NCI-H1105 (cell line): ENCODE measurements at regions not wholly inside any gene's neighbourhood (a gene's known extent, or its start where the extent isn't known, plus 50 kb on each side); places are given as distances from the start of the nearest gene placed in this dataset.
"Not testable (repeated sequence)": the region's sequence is repeated elsewhere in the genome, so short reads cannot be mapped to it uniquely, and the experiment has no call there.

Source experiments
- DNase-seq: peaks from one replicate; lab custom pipeline; 2025; lab: John Stamatoyannopoulos, UW

DNA sequence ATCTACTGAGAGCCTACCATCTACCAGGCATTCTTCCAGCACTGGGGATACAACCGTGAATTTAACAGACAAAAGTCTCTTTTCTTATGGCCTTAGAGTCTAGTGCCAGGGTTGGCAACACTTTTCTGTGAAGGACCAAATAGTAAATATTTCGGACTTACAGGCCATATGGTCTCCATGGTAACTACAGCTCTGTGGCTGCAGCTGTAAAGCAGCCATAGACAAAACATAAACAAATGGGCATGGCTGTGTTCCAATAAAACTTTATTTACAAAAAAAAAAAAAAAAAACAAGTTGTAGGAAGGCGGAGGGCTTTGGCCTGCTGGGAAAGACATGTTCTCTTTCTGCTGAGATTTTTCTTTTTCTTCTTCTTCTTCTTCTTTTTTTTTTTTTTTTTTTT, 98.7 kb downstream of the ABCC12 start:
- no peak for DNase-seq

DNA sequence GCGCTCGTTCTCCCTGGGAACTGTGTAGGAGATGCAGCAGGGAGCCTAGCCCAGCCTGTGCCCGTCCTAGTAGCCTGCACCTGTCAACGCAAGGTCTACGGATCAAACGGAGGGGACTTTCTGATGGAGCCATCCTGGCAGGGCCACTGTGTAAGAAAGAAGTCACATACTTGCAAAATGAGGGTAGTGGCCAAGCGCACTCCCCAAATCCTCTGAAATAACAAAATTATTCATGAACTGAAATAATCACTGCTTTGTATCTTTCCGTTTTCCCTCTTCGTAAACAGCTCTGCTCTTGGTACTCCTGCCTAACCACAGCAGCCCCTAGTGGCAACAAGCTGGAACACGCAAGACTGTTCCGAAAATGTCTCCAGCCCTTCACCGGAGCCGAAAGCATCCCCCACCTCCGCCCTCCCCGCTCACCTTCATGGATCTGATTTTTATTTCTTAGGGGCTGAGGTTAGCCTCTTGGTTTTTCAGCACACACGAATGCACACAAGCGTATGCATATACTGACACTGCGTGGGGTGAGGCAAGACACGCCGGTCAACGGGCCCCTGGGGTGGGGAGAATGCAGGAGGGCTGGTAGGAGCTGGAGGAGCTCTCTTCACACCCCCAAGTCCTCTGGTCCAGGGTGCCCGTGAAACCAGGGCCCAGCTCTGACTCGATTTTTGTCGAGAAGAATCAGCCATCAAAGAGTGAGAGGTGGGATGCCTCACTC, 100.8 kb downstream of the ABCC12 start:
- peak; percentile 56 for DNase-seq

DNA sequence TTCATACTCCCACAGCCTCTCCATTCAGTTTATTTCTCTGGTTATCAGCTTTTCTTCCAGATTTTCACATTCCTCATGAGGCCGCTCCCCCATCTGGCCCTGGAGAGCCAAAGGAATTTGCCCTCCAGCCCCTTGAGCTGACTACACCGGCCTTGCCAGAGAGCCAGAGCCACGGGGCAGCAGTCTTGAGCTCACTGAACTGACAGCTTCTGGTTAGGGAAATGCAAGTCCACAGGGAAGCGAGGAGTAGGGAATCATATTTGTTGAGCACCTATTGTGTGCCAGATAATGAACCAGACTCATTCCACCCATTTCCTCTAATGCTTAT, 102.4 kb downstream of the ABCC12 start:
- DNase-seq, result no peak

DNA sequence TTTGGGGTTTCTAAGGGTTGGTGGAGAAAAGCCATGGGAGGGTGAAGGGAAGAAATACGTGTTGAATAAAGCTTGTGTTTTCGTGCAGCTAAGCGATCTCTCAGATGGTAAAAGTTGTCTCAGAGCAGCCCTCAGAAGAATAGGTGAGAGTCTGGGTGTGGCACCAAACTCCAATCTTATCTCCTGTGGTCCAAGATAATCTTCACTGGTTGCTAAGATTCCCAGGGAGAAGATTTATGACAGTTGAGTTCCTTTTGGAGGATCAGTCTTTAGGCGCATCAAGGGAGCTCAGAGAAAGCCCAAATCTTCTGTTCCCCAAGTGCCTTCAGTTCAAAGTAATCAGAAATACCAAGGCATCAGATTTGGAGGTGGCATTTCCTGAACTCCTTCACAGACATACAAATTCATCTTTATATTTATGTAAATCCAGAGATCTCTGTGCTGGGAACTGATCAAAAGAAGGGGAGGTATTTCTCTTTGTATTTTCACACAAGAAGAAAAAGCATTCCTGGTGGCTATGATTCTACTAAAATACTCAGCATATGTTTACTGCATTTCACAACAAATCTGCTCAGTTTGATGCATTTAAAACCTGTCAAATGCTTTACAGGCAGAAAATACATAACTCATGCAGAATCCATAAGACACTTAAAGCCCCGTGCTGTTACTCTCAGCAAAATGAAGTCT, 102.9 kb downstream of the ABCC12 start:
- no peak for DNase-seq

DNA sequence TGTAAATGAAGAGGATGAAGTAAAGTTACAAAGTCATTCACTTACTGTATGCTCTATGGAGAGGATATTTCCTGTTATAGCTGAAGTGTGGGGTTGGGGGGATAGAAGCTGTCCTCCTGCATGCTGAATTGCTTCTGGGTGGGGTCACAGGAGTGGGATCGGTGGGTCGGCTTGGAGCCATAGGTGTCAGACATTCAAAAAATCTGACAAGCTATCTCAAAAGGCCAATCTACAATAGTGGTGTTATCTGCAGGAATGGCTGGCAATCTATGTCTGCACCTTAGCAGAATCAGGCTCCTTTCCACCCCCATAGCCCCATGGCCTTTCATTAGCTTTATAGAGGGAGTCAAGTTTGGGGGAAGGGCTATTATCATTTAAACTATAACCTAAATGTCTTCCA, 104.9 kb downstream of the ABCC12 start:
- no peak for DNase-seq

DNA sequence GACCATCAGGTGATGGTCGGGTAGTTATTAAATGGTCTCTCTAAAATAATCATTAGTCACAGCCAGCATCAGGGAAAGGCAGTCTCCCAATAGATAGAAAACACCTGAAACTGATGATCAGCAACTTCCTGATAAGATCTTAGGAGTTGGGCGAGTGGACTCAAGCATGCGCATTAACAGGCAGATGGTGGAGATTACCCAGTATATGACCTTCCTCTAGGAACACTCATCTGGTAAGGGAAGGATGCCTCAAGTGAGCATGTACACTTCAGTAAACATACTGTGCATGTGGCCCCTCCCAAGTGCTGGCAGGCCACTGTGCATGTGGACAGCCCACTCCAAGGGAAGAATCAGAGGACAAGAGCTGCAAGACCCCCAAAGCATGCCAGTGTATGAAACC, 105.9 kb downstream of the ABCC12 start:
- DNase-seq, result no peak

DNA sequence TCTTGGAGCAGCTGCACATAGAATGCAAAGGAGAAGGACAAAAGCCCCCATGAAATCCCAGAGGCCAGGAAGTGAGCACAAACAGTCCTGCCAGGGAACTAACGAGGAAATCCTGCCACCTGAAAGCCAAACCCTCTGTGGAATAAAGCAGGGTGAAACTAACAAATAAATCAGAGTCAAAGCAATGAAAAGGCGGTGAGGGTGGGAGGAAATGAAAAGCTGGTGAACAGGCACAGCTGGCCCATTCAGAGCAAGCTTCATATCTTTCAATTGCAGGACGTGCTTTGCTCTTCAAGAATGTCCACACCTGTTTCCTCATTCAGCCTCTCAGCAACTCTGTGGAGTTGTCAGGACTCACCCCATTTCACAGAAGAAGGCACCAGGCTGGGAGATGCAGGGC, 108.1 kb downstream of the ABCC12 start:
- DNase-seq, result no peak

DNA sequence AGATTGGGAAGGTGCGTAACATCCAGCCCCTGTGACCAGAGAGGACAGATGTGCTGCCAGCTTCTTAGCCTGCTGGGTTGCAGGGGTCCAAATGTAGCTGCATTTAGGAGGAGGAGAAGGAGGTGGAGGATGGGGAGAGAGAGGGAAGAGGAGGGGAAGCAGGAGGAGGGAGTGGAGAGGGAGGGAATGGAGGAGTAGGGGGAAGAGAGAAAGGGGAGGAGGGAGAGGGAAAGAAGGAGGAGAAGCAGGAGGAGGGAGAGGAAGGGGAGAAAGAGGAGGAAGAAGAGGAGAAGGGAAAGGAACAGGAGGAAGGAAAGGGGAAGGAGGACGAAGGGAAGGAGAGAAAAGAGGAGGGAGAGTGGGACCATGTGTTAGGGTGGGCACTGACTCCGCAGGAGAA, 108.6 kb downstream of the ABCC12 start:
- no peak for DNase-seq

DNA sequence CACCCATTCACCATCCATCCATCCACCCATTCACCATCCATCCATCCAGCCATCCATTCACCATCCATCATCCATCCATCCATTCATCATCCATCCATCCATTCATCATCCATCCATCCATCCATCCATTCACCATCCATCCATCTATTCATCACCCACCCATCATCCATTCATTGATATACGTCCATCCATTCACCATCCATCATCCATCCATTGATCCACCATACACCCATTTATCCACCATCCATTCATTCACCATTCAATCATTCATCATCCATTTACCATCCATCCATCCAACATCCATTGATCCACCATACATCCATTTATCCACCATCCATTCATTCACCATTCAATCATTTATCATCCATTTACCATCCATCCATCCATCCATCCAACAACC, 111.7 kb downstream of the ABCC12 start:
- DNase-seq, result no peak

DNA sequence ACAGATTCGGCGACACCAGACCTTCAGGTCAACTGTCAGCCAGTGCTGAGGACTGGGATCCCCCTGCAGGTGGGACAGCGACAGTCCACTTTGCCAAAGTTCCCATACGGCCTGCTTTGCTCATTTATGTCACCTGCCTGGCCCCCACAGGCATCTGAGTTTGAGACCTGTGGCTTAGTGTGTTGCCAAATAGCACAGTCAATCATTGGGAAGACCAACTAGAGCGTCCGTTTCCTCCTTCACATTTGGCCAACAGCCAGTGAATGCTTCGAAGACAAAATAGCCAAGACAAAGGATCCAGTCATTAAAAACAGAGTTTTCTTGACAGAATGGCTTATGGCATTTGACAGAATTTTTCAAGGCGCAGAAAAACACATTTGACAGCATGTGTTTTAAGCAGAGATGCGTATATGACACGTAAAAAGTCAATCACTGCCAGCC, 113.8 kb downstream of the ABCC12 start:
- DNase-seq, result peak; percentile 66

DNA sequence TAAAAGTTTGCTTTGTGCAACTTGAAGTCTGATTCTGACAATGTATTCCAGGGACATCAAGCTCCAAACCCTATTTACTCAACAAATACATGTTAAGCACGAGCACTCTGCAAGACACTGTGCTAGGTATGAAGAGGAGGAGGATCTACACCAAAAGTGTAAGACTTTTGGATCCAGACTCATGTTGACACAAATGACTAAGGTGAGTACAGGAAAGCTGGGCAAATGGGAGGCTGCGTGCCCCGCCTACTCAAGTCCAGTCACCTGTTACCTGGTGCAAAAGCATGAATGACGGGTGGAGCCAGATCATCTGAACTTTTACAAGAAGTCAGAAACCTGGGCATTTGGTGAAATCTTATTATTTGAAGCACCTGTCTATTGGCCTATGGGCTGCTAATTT, 120.7 kb downstream of the ABCC12 start:
- DNase-seq, result no peak

DNA sequence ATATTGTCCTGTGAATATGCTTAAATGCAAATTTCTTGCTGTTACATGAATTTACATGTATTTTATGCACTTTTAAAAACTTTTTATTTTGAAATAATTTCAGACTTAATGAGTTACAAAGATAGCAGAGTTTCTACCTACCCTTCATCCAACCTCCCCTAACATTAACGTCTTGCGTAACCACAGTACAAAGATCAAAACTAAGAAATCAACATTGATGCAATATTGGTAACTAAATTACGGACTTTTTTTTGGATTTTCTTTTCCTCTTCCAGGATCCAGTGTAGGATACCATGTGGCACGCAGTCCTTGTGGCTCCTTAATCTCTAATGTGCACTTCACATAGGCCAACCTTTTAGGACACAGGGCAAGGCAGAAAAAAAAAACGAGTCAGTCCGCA, 124.9 kb downstream of the ABCC12 start:
- DNase-seq, result no peak

DNA sequence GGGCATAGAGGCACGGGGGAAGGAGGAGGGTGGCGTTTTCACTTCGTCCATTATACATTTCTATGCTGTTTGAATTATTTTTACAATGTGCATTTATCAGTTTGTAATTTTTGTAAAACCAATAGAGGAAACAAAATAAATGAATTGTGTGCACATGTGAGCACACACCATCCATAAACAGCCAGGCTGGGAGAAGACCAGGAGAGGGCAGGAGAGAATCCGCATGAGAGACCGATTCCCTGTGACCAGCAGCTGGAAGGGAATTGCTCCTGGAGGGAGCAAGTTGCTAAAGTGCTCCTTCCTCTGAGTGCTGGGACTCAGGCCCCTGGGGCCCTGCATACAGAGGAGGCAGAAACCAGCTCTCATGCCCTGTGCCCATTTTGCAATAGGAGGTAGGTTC, 126.0 kb downstream of the ABCC12 start:
- DNase-seq, result no peak

DNA sequence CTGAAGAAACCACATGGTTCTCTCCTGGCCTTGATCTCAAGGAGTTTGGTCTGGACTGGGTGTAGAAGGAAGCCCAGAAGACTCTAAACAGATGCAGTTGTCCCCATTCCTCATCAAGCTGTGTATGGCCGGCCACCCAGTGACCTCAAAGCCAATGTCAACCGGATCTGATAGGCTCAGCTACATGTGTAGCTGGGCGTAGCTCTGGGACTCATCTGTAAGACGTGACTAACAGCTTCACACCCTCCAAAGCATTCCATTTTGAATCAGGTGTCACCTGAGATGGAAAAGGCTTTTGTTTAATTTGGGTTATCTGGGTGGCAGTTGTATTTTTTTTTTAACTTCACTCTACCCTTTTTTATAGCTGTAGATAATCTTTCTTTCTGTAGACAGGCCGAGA, 130.4 kb downstream of the ABCC12 start:
- DNase-seq, result no peak

DNA sequence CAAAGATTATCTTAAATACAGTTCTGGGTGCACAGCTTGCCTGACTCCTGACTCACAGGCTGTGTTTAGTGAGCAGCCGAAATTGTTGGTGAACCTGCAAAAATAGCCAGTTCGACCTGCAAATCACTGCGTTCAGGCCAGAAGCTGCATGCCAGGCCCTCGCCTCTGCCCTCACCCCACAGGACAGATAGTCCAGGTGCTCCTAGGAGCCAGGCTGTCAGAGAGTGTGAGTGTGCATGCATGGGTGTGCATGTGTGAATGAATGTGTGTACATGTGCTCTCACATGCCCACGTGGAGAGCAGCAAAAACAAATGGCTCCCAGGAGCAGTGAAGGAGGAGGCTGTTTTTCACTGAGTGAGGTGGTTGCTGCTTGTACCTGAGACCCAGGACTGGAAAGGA, 131.8 kb downstream of the ABCC12 start:
- no peak for DNase-seq

DNA sequence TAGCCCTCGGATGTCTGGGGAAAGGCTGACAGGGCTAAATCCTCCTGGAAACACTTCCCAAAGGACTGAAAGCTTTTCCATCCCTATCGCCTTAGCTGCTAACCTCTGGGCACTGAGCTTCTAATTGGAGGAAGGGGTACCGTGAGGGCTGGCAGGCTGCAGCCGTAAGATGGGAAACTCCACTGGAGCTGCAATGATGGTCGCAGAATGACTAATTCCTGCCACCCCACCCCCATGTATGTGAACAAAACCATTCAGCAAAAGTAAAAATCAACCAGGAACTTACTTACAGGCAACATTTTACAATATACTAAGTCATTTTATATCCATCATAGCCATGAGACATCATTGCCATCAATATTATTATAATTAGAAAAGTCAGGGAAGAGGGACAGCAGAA, 133.3 kb downstream of the ABCC12 start:
- no peak for DNase-seq

DNA sequence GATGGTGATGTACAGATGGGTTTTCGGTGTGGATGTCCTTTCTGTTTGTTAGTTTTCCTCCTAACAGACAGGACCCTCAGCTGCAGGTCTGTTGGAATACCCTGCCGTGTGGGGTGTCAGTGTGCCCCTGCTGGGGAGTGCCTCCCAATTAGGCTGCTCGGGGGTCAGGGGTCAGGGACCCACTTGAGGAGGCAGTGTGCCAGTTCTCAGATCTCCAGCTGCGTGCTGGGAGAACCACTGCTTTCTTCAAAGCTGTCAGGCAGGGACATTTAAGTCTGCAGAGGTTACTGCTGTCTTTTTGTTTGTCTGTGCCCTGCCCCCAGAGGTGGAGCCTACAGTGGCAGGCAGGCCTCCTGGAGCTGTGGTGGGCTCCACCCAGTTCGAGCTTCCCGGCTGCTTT, 135.2 kb downstream of the ABCC12 start:
- not testable (repeated sequence) for DNase-seq

DNA sequence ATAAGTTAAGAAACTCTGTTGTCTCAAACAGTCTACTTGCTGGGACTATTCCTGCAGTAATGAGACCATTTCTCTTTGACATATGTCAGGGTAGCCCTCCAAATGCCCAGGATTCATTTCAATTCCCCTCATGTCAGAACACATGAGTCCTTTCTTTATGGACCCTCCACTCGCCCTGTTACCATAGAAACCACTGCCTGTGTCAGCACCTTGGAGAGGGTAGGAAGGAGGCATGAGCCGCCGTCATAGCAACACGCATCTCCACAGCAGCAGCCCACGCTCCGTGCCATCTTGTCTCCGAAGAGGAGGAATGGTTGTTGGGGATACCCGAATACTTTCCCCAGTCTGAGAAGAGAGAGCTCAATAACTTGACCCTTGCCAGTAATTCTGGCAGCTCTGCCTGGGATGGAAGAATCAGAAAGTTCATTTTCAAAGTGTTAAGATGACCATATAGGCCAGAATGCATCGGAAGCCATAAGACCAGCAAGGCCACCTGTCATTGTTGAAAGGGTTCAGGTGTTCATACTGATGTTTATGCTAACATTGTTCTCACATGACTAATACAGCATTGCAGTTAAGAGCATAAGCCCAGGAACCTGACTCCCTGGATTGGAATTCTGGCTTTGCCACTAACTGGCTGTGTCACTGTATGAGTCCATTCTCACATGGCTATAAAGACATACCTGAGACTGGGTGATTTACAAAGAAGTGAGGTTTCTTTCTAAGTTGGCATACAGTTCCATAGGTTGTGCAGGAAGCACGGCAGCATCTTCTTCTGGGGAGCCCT, 141.3 kb downstream of the ABCC12 start:
- DNase-seq, result no peak

DNA sequence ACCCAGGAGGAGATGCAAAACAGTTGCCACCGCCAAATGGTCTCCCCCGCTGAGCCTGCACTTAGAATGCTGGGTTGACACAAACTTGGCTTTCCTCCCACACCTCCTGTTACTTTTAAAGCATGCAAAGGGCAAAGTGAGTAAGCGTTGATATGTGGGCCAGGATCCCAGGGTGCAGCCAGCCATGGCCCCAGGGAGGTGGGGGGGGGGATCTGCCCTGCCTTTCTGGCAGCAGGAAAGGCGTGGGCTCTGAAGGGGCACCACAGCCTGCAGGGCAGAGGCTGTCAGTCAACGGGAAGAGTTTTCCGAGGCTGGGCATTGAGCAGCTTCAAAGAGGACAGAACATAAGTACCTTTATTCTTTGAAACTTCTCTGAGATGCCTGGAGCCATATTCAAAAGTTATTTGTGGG, 142.3 kb downstream of the ABCC12 start:
- no peak for DNase-seq

DNA sequence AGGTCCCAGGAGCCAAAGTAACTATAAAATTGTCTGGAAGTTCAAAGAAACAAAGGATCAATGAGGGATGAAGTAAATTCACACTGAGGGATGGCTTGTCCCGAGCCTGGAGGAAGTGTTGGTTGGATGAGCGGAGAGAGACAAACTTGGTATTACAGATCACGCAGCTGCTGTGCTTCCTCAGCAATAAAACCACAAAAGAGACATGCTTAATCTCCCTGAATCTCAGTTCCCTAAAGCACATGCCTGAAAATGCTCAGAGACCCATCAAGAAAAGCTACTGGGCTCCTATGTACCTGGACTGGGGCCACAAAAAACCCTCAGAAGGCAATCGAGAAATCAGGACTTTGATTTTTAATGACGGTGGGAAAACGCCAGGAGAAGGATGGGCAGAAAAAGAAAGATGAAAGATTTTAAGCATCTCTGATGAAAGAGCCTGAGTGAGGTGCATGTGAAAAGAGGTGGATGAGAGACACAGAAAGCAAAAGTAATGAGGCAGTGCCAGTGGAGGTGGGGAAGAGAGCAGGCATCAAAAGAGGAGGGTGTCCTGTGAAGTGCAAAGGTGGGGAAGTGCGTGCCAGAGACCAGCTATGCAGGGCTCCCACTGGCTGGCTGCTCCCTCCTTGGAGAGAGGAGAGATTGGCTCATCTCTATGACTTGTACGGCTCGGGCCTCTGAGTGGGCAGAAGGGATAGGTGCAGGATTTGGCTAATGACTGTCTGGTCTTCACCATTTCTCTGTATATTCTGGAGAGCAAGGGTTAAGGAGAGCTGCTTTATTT, 143.7 kb downstream of the ABCC12 start:
- no peak for DNase-seq

DNA sequence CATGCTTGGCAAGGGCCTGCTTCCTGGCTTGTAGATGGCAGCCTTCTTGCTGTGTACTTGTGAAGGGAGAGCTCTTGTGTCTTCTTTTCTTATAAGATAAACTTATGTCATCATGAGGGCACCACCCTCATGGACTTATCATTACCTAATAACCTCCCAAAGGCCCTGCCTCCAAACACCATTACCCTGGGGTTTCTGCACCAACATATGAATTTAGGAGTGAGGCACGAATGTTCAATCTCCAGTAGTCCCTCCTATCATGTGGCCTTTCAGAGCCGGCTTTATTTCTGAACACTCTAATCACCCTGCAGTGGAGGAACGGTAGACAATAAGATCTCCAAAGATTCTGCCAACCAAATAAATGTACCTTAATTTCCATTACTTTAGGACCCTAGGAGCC, 144.3 kb downstream of the ABCC12 start:
- no peak for DNase-seq

DNA sequence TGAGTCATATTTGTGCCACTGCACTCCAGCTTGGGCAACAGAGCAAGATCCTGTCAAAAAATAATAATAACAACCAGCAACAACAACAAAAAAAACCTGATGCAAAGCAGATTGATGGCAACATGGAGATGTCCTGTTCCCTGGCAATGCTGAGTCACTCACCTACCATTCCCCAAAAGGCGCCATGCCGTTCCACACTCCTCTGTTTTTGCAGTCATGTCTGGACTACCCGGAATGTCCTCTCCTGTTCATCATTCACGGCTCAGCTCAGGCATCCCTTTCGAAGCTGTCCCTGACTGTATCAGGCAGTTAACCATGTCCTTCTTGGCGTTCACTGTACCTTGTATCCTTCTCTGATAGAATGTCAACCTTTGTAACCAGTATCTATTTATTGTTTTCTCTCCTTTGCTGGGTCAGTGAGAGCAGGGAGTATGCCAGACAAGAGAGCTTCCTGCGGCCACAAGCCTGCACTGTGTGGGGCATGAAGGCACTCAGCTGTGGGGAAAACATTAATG, 147.7 kb downstream of the ABCC12 start:
- no peak for DNase-seq
